ENCODE measurements at regions not wholly inside any gene's neighbourhood (a gene's known extent, or its start where the extent isn't known, plus 50 kb on each side); places are given as distances from the start of the nearest gene placed in this dataset.

DNA sequence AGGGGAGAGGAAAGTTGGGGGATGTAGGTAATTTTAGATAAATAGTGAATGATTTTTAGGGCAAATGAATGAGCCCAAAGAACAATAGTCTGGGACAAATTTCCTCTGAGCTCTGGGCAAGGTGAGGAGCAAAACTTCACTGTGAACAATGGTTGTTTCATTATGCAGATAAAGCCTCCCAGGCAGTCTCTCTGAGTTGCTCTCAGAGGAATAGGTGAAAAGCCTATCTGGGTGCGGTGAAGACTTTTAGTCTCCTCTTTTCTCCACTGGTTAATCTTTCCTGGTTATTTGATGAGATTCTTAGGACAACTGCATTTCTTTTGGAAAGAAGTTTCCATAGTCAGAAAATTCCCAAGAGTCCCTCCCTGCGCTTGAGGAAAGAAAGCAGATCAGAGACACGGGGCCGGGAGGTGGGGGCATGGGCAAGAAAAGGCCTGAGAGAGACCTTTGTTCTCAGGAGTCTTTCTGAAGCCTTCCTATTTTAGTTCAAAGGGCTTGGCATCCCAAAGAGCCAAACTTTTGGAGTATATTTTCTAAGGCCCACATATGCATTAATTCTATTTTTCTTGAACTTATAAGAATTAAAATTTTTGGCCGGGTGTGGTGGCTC, 353.6 kb upstream of the SLCO3A1 start:
- no peaks in the 10 kb centered on the region for H3K4me1 Mint-ChIP-seq (ENCODE audit: unreplicated experiment)
- DNase-seq (ENCODE audit: extremely low spot score, unreplicated experiment) = no peak
- no peak overlapping the region for H3K27ac Mint-ChIP-seq (ENCODE audit: unreplicated experiment)
- H3K9me3 Mint-ChIP-seq (ENCODE audit: unreplicated experiment) = no peaks in the 10 kb centered on the region
- no peaks in the 10 kb centered on the region for H3K36me3 Mint-ChIP-seq (ENCODE audit: unreplicated experiment)
- no peak overlapping the region for H3K4me3 Mint-ChIP-seq (ENCODE audit: unreplicated experiment)
- TF ChIP-seq, protein P1, sequence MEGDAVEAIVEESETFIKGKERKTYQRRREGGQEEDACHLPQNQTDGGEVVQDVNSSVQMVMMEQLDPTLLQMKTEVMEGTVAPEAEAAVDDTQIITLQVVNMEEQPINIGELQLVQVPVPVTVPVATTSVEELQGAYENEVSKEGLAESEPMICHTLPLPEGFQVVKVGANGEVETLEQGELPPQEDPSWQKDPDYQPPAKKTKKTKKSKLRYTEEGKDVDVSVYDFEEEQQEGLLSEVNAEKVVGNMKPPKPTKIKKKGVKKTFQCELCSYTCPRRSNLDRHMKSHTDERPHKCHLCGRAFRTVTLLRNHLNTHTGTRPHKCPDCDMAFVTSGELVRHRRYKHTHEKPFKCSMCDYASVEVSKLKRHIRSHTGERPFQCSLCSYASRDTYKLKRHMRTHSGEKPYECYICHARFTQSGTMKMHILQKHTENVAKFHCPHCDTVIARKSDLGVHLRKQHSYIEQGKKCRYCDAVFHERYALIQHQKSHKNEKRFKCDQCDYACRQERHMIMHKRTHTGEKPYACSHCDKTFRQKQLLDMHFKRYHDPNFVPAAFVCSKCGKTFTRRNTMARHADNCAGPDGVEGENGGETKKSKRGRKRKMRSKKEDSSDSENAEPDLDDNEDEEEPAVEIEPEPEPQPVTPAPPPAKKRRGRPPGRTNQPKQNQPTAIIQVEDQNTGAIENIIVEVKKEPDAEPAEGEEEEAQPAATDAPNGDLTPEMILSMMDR (IDR thresholded peaks at IDR 0.05) = no peak
- peaks cover 28% of the 10 kb centered on the region for H3K27me3 Mint-ChIP-seq (ENCODE audit: unreplicated experiment)

DNA sequence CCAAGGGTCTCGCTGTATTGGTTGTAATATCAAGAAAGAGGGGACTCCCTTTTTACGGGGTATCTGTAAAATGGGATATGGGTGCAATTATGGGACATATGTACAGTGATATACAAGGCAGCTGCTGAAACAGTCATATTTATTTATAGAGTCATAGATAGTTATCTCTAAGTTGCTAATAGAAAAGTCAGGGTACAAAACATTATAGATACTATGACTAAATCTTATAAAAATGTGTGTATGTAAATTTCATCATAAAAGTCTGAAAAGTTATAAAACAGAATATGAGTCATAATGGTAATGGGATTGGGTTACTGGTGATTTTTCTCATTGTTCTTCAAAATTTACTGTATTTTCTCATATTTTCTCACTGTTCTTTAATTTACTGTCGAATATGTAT, 344.9 kb upstream of the SLCO3A1 start:
- Mint-ChIP-seq H3K27me3 (ENCODE audit: unreplicated experiment) (no peaks in the 10 kb centered on the region), H3K36me3 (ENCODE audit: unreplicated experiment) (no peaks in the 10 kb centered on the region), H3K9me3 (ENCODE audit: unreplicated experiment) (no peaks in the 10 kb centered on the region), H3K4me3 (ENCODE audit: unreplicated experiment) (no peak overlapping the region), H3K27ac (ENCODE audit: unreplicated experiment) (no peak overlapping the region), H3K4me1 (ENCODE audit: unreplicated experiment) (no peaks in the 10 kb centered on the region)
- TF ChIP-seq, protein P1 (IDR thresholded peaks at IDR 0.05) = no peak
- DNase-seq (ENCODE audit: extremely low spot score, unreplicated experiment) = no peak

DNA sequence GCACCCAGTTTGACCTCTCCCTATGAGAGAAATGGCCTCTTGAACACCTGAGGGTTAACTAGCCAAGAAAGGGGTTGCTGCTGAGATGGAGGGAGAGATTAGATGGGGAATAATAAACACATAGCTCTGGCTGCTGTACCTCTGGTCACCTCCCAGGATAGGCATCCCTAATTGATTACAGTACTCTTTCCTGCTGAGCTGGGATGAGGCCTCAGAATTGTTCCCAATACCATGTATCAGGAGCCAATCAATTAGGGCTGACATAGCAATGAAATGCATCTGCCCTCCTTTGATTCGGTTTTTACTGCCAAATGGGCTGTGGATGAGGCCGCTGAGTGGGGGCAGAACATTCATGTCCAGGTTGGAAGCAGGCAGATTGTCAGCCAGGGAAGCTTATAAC, 339.4 kb upstream of the SLCO3A1 start:
- no peak for DNase-seq (ENCODE audit: extremely low spot score, unreplicated experiment)
- Mint-ChIP-seq H3K36me3 (ENCODE audit: unreplicated experiment) (no peaks in the 10 kb centered on the region), H3K27ac (ENCODE audit: unreplicated experiment) (no peak overlapping the region), H3K9me3 (ENCODE audit: unreplicated experiment) (no peaks in the 10 kb centered on the region), H3K4me3 (ENCODE audit: unreplicated experiment) (no peak overlapping the region), H3K4me1 (ENCODE audit: unreplicated experiment) (peaks cover 9% of the 10 kb centered on the region), H3K27me3 (ENCODE audit: unreplicated experiment) (no peaks in the 10 kb centered on the region)
- TF ChIP-seq, protein P1 (IDR thresholded peaks at IDR 0.05) = no peak

DNA sequence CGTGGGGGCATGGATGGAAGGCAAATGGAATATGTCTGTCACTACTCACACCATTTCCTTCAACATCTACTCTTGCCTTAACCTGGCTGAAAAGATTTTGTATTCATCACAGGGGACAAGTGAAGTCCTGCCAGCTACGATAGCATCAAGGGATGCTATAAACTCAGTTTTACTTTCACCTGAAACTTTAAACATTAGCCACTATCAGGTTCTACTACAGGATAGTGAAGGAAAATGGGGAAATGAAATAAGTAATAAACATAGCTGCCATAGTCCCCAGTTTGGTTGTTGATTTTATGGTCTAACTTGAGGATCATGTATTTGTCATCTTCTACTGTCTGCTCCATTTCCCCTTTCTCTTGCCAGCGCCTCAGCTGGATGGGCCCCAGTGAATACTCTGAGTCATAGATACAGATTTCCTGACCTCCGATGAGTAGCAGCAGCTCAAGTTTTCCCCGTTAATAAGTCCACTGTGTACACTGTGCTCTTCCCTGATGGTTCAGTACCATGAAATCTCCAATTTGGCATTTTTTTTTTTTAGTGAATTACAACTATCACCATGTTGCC, 338.2 kb upstream of the SLCO3A1 start:
- Mint-ChIP-seq H3K4me1 (ENCODE audit: unreplicated experiment) (peaks cover 9% of the 10 kb centered on the region), H3K9me3 (ENCODE audit: unreplicated experiment) (no peaks in the 10 kb centered on the region), H3K27me3 (ENCODE audit: unreplicated experiment) (no peaks in the 10 kb centered on the region), H3K36me3 (ENCODE audit: unreplicated experiment) (no peaks in the 10 kb centered on the region), H3K4me3 (ENCODE audit: unreplicated experiment) (no peak overlapping the region), H3K27ac (ENCODE audit: unreplicated experiment) (no peak overlapping the region)
- TF ChIP-seq, protein P1 (IDR thresholded peaks at IDR 0.05) = no peak
- DNase-seq (ENCODE audit: extremely low spot score, unreplicated experiment) = no peak

DNA sequence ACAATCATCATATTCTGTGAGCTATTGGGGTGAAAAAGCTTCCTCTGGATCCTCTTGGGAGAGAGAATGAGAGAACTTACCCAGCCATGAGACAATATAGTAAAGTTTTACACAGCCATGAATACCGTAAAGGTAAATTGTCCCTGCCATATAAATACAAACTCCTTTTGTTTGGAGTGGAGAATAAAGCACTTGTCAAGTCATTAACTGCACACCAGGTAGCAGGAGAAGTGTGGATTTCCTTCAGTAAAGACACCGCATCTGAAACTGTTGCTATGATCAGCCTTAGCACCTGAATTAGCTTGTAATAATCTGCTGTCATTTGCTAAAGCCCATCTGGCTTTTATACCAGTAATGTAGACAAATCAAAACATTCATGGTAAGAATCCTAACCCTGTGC, 336.6 kb upstream of the SLCO3A1 start:
- Mint-ChIP-seq H3K27me3 (ENCODE audit: unreplicated experiment) (no peaks in the 10 kb centered on the region), H3K36me3 (ENCODE audit: unreplicated experiment) (no peaks in the 10 kb centered on the region), H3K4me3 (ENCODE audit: unreplicated experiment) (no peak overlapping the region), H3K27ac (ENCODE audit: unreplicated experiment) (no peak overlapping the region), H3K4me1 (ENCODE audit: unreplicated experiment) (peaks cover 9% of the 10 kb centered on the region), H3K9me3 (ENCODE audit: unreplicated experiment) (no peaks in the 10 kb centered on the region)
- TF ChIP-seq, protein P1 (IDR thresholded peaks at IDR 0.05) = no peak
- DNase-seq (ENCODE audit: extremely low spot score, unreplicated experiment) = no peak
